HG03066 (cell line): ENCODE measurements at regions not wholly inside any gene's neighbourhood (a gene's known extent, or its start where the extent isn't known, plus 50 kb on each side); places are given as distances from the start of the nearest gene placed in this dataset.

ENCODE experiments used
- ATAC-seq: cut with Tn5 transposase; IDR thresholded peaks from one replicate; pipeline ENCODE4 v1.9.1; 2021; ENCODE audit warnings: low read depth; ENCODE audit not compliant: unreplicated experiment

- ATAC-seq: no peak
Measured at GRCh38 chr6:40340957-40341356, 246.2 kb downstream of the LRFN2 start.

GRCh38 chr6:40340196-40340595 lies 247.0 kb downstream of the LRFN2 start:
- ATAC-seq: no peak

GRCh38 chr6:40338306-40338705 lies 248.9 kb downstream of the LRFN2 start:
- no peak for ATAC-seq

GRCh38 chr6:40336940-40337760 lies 250.0 kb downstream of the LRFN2 start:
- ATAC-seq: no peak

DNA sequence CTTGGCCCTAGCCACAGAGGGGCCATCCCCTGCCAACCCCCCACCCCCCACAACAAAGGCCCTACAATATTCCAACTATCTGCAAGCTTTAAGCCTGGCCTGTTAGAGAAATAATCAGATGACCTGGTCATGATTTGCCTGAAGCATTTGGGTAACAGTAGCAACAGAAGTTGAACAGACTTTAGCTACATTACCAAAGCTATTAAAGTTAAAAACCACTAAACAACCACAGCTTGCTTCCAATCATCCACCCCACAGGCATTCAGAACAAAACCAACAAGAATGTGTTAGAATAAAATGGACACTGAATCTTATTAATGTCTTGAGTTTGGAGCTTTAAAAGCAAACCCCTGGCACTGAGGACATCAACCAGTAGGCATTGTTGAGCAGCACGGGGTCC lies 250.9 kb downstream of the LRFN2 start:
- ATAC-seq: no peak

GRCh38 chr6:40334496-40335270 lies 252.5 kb downstream of the LRFN2 start:
- ATAC-seq: no peak

DNA sequence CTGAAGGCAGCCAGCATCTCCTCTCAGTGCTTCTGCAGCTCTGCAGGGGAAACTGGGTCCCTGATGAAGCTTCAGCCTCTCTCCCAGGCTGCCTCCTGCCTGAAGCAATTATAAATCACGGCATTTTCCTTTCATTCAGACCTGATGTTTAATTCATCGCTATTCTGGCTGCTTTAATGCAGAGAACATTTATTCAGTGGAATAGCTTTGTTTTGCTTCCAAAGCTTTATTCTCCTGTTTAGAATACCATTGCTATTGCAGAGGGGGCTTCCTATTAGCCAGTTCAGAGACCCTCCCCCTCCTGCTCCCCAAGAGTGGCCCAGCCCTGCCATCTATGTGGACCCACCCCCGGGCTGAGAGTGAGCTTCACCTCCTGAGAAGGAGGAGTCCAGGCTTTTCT lies 255.6 kb downstream of the LRFN2 start:
- no peak for ATAC-seq

DNA sequence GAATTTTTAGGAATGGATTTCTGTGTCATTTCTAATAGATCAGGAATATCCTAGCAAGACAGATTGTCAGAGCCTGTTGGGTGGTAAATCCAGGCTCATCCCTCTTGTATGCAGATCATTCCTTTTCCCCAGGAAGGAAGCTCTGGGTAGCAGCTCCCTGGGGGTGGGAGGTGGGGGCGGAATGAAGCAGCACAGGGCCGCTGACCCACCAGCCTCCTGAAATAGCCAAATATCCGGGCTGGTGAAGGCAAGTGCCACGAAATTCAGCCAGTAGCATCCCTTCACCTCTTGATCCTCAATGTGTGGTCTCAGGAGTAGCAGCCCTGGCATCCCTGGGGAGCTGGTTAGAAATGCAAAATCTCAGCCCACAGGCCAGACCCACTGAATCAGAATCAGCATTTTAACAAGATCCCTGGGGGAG lies 256.9 kb downstream of the LRFN2 start:
- ATAC-seq: no peak

DNA sequence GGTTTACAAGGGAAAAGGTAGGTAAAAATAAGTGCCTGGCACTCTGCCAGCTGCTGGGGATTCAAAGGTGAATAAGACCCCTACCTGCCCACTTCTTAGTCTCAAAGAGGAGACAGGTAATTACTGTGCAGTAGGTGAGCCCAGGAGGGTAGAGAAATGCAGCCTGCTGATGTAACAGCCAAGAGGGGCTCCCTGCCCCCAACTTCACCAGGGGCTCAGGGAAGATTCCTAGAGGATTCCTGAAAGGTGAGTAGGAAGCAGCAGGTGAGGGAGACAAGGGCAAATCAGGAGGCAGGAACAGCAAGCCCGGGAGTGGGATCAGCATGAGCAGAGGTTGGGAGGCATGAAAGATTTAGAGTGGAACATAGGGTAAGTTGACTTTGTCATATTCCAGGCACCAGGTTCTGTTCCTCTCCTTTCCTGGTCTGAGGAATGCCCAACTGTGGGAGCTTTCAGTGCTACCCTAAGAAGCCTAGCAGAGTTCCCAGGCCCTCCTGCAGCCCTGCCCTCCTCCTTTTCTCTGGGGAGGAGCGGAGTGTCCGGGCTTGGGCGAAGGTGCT lies 258.1 kb downstream of the LRFN2 start:
- ATAC-seq: no peak

GRCh38 chr6:40328386-40328985 lies 258.7 kb downstream of the LRFN2 start:
- no peak for ATAC-seq

DNA sequence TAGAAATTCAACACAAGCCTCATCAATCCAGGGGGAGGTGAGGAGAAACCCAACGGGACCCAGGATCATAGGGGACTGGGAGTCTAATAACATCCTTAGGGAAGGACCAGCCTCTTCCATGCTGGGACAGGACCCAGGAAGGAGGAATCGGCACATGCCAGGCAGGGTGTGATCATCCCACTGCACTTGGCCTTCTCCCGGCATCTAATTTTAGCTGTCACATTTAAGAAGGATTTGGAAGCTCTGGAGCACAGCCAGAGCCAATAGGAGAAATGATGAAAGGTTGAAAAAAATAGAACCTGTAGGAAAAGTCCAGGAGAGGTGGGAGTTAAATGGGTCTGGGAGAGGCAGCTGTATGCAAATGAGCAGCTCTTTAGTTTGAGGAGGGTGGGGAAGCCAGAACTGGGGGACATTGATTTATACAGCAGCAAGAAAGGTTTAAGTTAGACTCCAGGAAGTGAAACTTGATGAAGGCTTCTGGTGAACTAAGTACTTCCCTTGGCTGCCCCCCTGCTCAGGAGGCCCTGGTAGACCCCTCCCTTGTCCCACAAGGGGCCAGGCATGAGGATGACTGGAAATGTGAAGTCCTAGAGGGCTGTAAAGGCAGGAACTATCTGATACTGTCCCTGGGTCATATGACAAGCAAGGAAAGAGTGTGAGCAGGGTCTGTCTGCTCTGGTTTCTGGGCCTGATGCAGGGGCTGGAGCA lies 260.3 kb downstream of the LRFN2 start:
- no peak for ATAC-seq

- ATAC-seq: no peak
Measured at GRCh38 chr6:40325791-40326190, 261.4 kb downstream of the LRFN2 start.

- no peak for ATAC-seq
Measured at GRCh38 chr6:40325041-40325440, 262.1 kb downstream of the LRFN2 start.

- ATAC-seq: no peak
Measured at GRCh38 chr6:40323881-40324634, 263.1 kb downstream of the LRFN2 start.

- ATAC-seq: no peak
Measured at GRCh38 chr6:40322336-40322735, 264.8 kb downstream of the LRFN2 start.

- no peak for ATAC-seq
Measured at GRCh38 chr6:40321616-40322015, 265.5 kb downstream of the LRFN2 start.

DNA sequence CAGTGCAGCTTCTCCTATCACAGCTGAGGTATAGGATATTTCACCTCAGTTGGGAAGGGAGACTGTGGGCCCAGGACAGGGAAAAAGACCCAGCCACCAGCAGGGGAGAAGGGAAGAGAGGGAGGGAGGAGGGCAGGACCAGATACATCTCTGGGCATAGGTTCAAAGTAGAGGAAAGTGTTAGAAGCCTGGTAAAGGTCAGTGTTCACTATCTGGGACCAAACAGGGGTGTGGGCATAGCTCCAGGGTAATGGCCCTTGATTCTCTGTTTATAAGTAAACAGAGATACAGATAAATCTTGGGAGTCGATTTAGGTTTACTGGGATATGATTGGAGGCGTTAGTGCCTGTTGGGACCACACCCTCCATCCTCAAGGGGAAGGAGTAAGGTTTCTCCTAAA lies 266.2 kb downstream of the LRFN2 start:
- ATAC-seq: no peak

DNA sequence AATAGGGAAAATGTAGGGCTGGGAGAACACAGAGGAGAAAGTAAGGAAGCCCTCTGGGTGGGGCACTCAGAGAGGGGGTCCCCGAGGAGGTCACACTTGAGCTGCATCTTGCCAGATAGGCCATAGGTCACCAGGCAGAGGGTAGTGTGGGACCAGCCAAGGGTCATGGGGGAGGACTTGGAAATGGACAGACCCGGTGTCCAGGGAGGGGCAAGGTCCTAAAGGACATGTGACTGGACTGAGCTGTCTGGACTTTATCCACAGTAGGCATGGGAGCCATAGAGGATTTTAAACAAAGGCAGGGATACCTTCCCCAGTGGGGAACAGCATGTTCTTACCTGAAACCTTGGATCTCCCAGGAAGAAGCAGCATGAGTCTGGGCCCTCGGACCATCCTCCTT lies 266.7 kb downstream of the LRFN2 start:
- ATAC-seq: no peak

GRCh38 chr6:40319124-40319523 lies 268.0 kb downstream of the LRFN2 start:
- ATAC-seq: no peak

DNA sequence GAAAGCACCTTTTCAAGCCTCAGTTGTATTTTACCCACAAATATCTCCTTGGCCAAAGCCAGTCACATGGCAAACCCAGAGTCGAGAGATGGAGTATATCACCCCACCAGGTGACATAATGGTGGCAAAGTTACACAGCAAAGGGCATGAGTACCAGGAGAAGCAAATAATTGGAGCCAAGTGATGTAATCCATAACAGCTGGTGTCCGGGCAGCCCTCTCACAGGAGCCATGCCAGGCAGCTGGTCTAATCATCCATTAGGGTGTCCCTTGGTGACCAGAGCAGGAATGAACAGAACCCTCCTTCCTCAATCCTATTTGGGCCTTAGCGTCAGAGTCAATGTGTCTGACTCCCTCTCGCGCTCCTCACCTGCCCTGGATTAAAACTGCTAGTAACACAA lies 272.1 kb downstream of the LRFN2 start:
- ATAC-seq: no peak
